DOHH2 (cell line): ENCODE measurements at regions not wholly inside any gene's neighbourhood (a gene's known extent, or its start where the extent isn't known, plus 50 kb on each side); places are given as distances from the start of the nearest gene placed in this dataset.
"Not testable (repeated sequence)": the region's sequence is repeated elsewhere in the genome, so short reads cannot be mapped to it uniquely, and the experiment has no call there.

ENCODE experiments used
- H3F3A ChIP-seq: fragments of 200-600 bp; sonication (generic), shearing (Covaris generic); 2 replicates; pipeline ENCODE4 v1.6.0; 2016; ENCODE audit warnings: antibody characterized with exemption, mild to moderate bottlenecking; ENCODE audit not compliant: control insufficient read depth, insufficient read depth
- H3K27ac ChIP-seq: fragments of 200-600 bp; sonication (generic); 2 replicates; pipeline ENCODE4 v1.5.1; 2014; ENCODE audit warnings: low read depth, mild to moderate bottlenecking, low read length, moderate library complexity
- H3K27me3 ChIP-seq: fragments of 200-600 bp; sonication (generic); 2 replicates; pipeline ENCODE4 v1.6.1; 2014; ENCODE audit warnings: mild to moderate bottlenecking, low read length, mixed read lengths; ENCODE audit not compliant: control insufficient read depth
- H3K36me3 ChIP-seq: fragments of 200-600 bp; sonication (generic); 2 replicates; pipeline ENCODE4 v1.6.1; 2014; ENCODE audit warnings: mild to moderate bottlenecking, low read length, moderate library complexity, mixed read lengths; ENCODE audit not compliant: control insufficient read depth
- H3K4me1 ChIP-seq: fragments of 200-600 bp; sonication (generic); 2 replicates; pipeline ENCODE4 v1.6.1; 2014; ENCODE audit warnings: mild to moderate bottlenecking, low read length, mixed read lengths; ENCODE audit not compliant: control insufficient read depth
- H3K4me2 ChIP-seq: fragments of 200-600 bp; sonication (generic); 2 replicates; pipeline ENCODE4 v1.6.0; 2014; ENCODE audit warnings: mild to moderate bottlenecking, low read length, moderate library complexity
- H3K4me3 ChIP-seq: fragments of 200-600 bp; sonication (generic); 2 replicates; pipeline ENCODE4 v1.5.1; 2014; ENCODE audit warnings: mild to moderate bottlenecking, low read length, mixed read lengths
- H3K79me2 ChIP-seq: fragments of 200-600 bp; sonication (generic); 2 replicates; pipeline ENCODE4 v1.6.1; 2014; ENCODE audit warnings: mild to moderate bottlenecking, low read length, mixed read lengths; ENCODE audit not compliant: control insufficient read depth
- H3K9me2 ChIP-seq: fragments of 200-600 bp; sonication (generic); replicated peaks from 2 replicates; pipeline ENCODE4 v1.6.1; 2014; ENCODE audit warnings: mild to moderate bottlenecking, low read length, mixed read lengths; ENCODE audit not compliant: control insufficient read depth
- H3K9me3 ChIP-seq: fragments of 200-600 bp; sonication (generic); 2 replicates; pipeline ENCODE4 v1.6.1; 2014; ENCODE audit warnings: antibody characterized with exemption, low read length, mixed read lengths; ENCODE audit not compliant: control insufficient read depth, insufficient read depth
- H4K20me1 ChIP-seq: fragments of 200-600 bp; sonication (generic); 2 replicates; pipeline ENCODE4 v1.6.0; 2014; ENCODE audit warnings: low read depth, mild to moderate bottlenecking, antibody characterized with exemption, low read length, moderate library complexity; ENCODE audit not compliant: control insufficient read depth, insufficient read depth
- CTCF ChIP-seq: fragments of 200-600 bp; sonication (generic); IDR thresholded peaks from one replicate; pipeline ENCODE4 v1.5.1; 2014; ENCODE audit warnings: antibody characterized with exemption, mild to moderate bottlenecking, low read depth, low read length; ENCODE audit not compliant: poor library complexity, severe bottlenecking
- EZH2phosphoT487 ChIP-seq: fragments of 200-600 bp; sonication (generic); IDR thresholded peaks from 2 replicates; pipeline ENCODE4 v1.6.1; 2017; ENCODE audit warnings: borderline replicate concordance, mild to moderate bottlenecking, antibody characterized with exemption, low read length, moderate library complexity, mixed read lengths

- TF ChIP-seq EZH2phosphoT487 (no peak), CTCF (no peak)
- Histone ChIP-seq H3K9me2 (no peaks in the 10 kb centered on the region), H3K4me2 (no peak overlapping the region), H3K27ac (no peak overlapping the region), H3K27me3 (no peaks in the 10 kb centered on the region), H3K79me2 (no peaks in the 10 kb centered on the region), H3K36me3 (no peaks in the 10 kb centered on the region), H3K4me1 (0 out of 2 replicates have a peak, but pooled peaks cover 8% of the 10 kb centered on the region), H3K9me3 (no peaks in the 10 kb centered on the region), H3F3A (no peaks in the 10 kb centered on the region), H4K20me1 (no peaks in the 10 kb centered on the region), H3K4me3 (no peak overlapping the region)
Measured at GRCh38 chr6:132021552-132022375, 70.6 kb upstream of the CCN2 start.

- not testable (repeated sequence) for H3K4me1 ChIP-seq, H3K27ac ChIP-seq, H3F3A ChIP-seq, H3K4me3 ChIP-seq, H3K9me3 ChIP-seq, H3K9me2 ChIP-seq, H3K79me2 ChIP-seq, H4K20me1 ChIP-seq, H3K27me3 ChIP-seq, H3K36me3 ChIP-seq, H3K4me2 ChIP-seq
Measured at GRCh38 chr6:132020918-132021317, 69.7 kb upstream of the CCN2 start.

GRCh38 chr6:132020138-132020581, 69.0 kb upstream of the CCN2 start:
- TF ChIP-seq EZH2phosphoT487: no peak
- TF ChIP-seq CTCF: no peak
- Histone ChIP-seq H3K36me3 (no peaks in the 10 kb centered on the region), H3K79me2 (no peaks in the 10 kb centered on the region), H3K9me2 (no peaks in the 10 kb centered on the region), H3K27ac (no peak overlapping the region), H3K4me3 (no peak overlapping the region), H3K4me1 (0 out of 2 replicates have a peak, but pooled peaks cover 8% of the 10 kb centered on the region), H4K20me1 (no peaks in the 10 kb centered on the region), H3K27me3 (no peaks in the 10 kb centered on the region), H3K9me3 (no peaks in the 10 kb centered on the region), H3F3A (no peaks in the 10 kb centered on the region), H3K4me2 (no peak overlapping the region)

- Histone ChIP-seq H3K4me2 (no peak overlapping the region), H3K27ac (no peak overlapping the region)
Measured at GRCh38 chr6:132019586-132019985, 68.4 kb upstream of the CCN2 start.

More at GRCh38 chr6:132019586-132019985, 68.4 kb upstream of the CCN2 start:
- no peaks in the 10 kb centered on the region for H3F3A ChIP-seq
- H3K27me3 ChIP-seq: no peaks in the 10 kb centered on the region
- 0 out of 2 replicates have a peak, but pooled peaks cover 8% of the 10 kb centered on the region for H3K4me1 ChIP-seq
- TF ChIP-seq EZH2phosphoT487 (no peak), CTCF (no peak)
- H3K9me2 ChIP-seq: no peaks in the 10 kb centered on the region
- no peaks in the 10 kb centered on the region for H4K20me1 ChIP-seq
- no peaks in the 10 kb centered on the region for H3K79me2 ChIP-seq
- no peaks in the 10 kb centered on the region for H3K36me3 ChIP-seq
- no peak overlapping the region for H3K4me3 ChIP-seq
- no peaks in the 10 kb centered on the region for H3K9me3 ChIP-seq
